Gastrocnemius medialis (tissue), 4 donors: ENCODE measurements at regions not wholly inside any gene's neighbourhood (a gene's known extent, or its start where the extent isn't known, plus 50 kb on each side); places are given as distances from the start of the nearest gene placed in this dataset.

Experiments
- CTCF ChIP-seq, 5 experiments: fragments of 450-650 bp in 3 of 5; fragments of 200-600 bp in 2 of 5; sonication (generic) in 2 of 5; IDR thresholded peaks in 4 of 5; conservative IDR thresholded peaks in 1 of 5; 1 replicate in 4 of 5; 2 replicates in 1 of 5; pipeline ENCODE4 v1.5.1; 2016 to 2019; ENCODE audit warnings: antibody characterized with exemption in 5 of 5, mild to moderate bottlenecking in 3 of 5, moderate library complexity in 3 of 5
- POLR2A ChIP-seq, 2 donors: fragments of 450-650 bp; IDR thresholded peaks; one replicate each; pipeline ENCODE4 v1.6.1; 2017; ENCODE audit warnings: antibody characterized with exemption in 2 of 2, mild to moderate bottlenecking in 2 of 2, moderate library complexity in 2 of 2

- TF ChIP-seq POLR2A (IDR thresholded peaks at IDR 0.05) = no peak
- TF ChIP-seq CTCF (IDR thresholded peaks at IDR 0.05 in 4 of 5, conservative IDR thresholded peaks at IDR 0.05 in 1 of 5) = no peak
These were observed 69.6 kb downstream of the SPANXN4 start for GRCh38 chrX:143095321-143095720.
